NCI-H2196 treated with DMSO at 0.1 percent for 48 hours (cell line): ENCODE measurements at regions not wholly inside any gene's neighbourhood (a gene's known extent, or its start where the extent isn't known, plus 50 kb on each side); places are given as distances from the start of the nearest gene placed in this dataset.

Source experiments
- DNase-seq: peaks from one replicate; lab custom pipeline; 2025; ENCODE audit not compliant: unreplicated experiment; lab: John Stamatoyannopoulos, UW

GRCh38 chr20:4560667-4561066, 125.6 kb upstream of the PRNP start:
- no peak for DNase-seq

GRCh38 chr20:4559906-4560305, 126.3 kb upstream of the PRNP start:
- no peak for DNase-seq

- no peak for DNase-seq
These were observed 127.2 kb upstream of the PRNP start for GRCh38 chr20:4559106-4559505.

- no peak for DNase-seq
These were observed 129.5 kb upstream of the PRNP start for GRCh38 chr20:4556781-4557180.

- no peak for DNase-seq
These were observed 130.9 kb upstream of the PRNP start for GRCh38 chr20:4555188-4555890.

- DNase-seq = no peak
These were observed 131.9 kb upstream of the PRNP start for GRCh38 chr20:4554346-4554745.

- DNase-seq = no peak
These were observed 134.1 kb upstream of the PRNP start for GRCh38 chr20:4552075-4552640.

- DNase-seq = no peak
These were observed 135.5 kb upstream of the PRNP start for GRCh38 chr20:4550740-4551139.

GRCh38 chr20:4549711-4550259, 136.5 kb upstream of the PRNP start:
- no peak for DNase-seq

- no peak for DNase-seq
These were observed 137.7 kb upstream of the PRNP start for GRCh38 chr20:4548552-4548951.

- DNase-seq = no peak
These were observed 139.5 kb upstream of the PRNP start for GRCh38 chr20:4546786-4547185.

GRCh38 chr20:4546342-4546741, 139.9 kb upstream of the PRNP start:
- DNase-seq = no peak

GRCh38 chr20:4545526-4545925, 140.7 kb upstream of the PRNP start:
- DNase-seq = no peak

GRCh38 chr20:4544765-4545164, 141.5 kb upstream of the PRNP start:
- DNase-seq = no peak

- DNase-seq = no peak
These were observed 144.0 kb upstream of the PRNP start for GRCh38 chr20:4542270-4542669.

- DNase-seq = no peak
These were observed 151.9 kb upstream of the PRNP start for GRCh38 chr20:4534315-4534714.

- DNase-seq = no peak
These were observed 152.7 kb upstream of the PRNP start for GRCh38 chr20:4533368-4534133.

- DNase-seq = no peak
These were observed 153.5 kb upstream of the PRNP start for GRCh38 chr20:4532772-4533171.

- no peak for DNase-seq
These were observed 161.5 kb upstream of the PRNP start for GRCh38 chr20:4524792-4525191.

- no peak for DNase-seq
These were observed 161.9 kb upstream of the PRNP start for GRCh38 chr20:4524307-4524706.

- no peak for DNase-seq
These were observed 163.9 kb upstream of the PRNP start for GRCh38 chr20:4522310-4522709.
